Activated CD8-positive, alpha-beta memory T cell treated with anti-CD3 and anti-CD28 coated beads, Interleukin-2, amount 50 U/mL, for 4 hours (primary cell): ENCODE measurements at regions not wholly inside any gene's neighbourhood (a gene's known extent, or its start where the extent isn't known, plus 50 kb on each side); places are given as distances from the start of the nearest gene placed in this dataset.
"Not testable (repeated sequence)": the region's sequence is repeated elsewhere in the genome, so short reads cannot be mapped to it uniquely, and the experiment has no call there.

ENCODE experiments used
- DNase-seq: peaks from one replicate; pipeline ENCODE4 v3.0.0-alpha.2; 2020

DNA sequence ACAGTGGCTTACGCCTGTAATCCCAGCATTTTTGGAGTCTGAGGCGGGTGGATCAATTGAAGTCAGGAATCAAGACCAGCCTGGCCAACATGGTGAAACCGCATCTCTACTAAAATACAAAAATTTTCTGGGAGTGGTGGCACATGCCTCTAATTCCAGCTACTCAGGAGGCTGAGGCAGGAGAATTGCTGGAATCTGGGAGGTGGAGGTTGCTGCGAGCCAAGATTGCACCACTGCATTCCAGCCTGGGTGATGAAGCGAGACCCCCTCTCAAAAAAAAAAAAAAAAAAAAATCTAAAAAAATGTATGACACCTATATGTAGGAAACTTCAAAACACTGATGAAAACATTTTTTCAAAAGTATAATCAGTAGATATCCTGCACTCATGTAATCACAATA, 242.7 kb upstream of the CHORDC1 start:
- DNase-seq: no peak

DNA sequence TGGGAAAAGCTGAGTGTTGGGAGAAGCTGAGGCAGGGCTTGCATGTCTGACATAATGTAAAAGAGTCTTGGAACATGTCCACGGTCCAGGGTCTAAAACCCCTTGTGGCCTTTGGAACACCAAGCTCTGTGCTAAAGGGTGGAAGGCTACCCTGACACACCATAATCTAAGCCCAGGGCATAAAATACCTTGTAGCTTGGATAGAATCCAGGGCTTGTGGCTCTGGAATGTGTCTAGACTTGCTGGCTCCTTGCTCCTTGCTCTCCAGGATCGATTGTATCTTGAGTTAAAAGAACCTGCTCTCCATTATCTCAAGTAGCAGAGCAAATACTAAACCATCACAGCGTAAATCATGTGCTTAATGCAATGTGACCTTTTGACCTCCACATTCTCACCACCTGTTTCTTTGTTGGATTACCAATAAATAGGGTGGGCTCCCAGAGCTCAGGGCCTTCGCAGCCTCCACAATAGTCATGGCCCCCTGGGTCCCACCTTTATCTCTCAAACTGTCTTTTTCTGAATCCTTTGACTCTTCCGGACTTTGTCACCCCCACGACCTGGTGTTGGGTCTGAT, 232.6 kb upstream of the CHORDC1 start:
- not testable (repeated sequence) for DNase-seq

DNA sequence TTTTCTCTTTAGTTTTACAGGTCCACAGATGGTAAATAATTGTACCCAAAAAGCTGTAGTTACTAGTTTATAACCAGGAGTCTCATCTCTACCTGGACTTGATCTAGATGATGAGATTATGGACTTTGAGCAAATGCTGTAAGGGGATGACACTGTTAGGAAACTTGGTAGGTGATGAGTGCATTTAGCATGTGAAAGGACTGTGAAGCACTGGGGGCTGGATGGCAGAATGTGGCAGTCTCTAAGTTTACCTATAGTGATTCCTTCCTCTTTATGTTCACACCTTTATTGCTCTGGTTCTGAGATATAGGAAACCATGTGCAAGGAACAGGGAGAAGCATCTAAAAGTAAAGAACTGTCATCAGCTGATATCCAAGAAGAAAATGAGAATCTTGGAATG, 230.7 kb upstream of the CHORDC1 start:
- no peak for DNase-seq

DNA sequence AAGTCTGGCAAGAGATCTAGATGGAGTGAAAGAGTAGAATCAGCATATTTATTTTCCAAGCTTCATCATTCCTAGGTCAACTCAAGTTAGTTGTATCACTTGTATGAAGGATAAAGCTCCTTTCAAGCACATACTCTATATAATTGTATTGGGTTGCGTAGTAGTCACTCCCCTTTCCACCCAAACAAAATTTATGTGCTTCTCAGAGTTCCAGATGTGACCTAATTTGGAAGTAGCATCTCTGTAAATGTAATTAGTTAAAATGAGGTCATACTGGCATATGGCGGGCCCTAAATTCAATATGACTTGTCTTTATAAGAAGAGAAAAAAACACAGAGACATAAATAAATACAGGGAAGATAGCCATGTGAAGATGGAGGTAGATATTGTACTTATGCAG, 226.8 kb upstream of the CHORDC1 start:
- no peak for DNase-seq

DNA sequence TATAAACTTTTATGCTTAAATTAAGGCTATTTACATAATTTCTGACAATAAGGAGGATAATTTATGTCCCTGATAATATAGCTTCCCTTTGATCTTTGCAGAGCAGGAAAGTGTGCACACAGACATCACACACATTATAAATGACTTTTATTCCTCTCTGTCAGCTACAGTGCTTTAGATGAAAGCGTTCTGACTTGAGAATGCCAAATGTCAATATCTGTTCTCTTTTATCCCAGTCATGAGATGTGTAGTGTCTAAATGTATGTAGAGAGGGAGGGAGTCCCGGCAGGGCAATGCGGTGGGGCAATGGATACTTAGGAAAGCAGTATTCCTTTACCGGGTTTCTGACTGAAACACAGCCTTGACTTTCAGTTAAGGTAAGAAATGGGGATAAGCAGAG, 225.4 kb upstream of the CHORDC1 start:
- no peak for DNase-seq

DNA sequence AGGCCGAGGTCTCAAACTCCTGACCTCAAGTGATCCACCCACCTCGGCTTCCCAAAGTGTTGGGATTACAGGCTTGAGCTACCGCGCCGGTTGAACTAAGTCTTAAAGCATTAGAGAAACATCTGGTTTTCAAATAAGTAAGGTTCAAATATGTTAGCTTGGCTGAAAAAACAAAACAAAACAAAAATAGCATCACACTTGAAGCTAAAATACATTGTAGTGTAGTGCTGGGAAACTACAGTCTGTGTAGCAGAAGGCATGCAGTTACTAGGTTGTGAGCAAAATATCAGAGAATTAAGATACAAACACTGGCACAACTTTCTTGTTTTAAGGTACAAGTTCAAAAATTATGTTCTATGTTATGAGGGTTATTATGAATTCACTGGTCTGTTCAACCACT, 224.8 kb upstream of the CHORDC1 start:
- DNase-seq: no peak

DNA sequence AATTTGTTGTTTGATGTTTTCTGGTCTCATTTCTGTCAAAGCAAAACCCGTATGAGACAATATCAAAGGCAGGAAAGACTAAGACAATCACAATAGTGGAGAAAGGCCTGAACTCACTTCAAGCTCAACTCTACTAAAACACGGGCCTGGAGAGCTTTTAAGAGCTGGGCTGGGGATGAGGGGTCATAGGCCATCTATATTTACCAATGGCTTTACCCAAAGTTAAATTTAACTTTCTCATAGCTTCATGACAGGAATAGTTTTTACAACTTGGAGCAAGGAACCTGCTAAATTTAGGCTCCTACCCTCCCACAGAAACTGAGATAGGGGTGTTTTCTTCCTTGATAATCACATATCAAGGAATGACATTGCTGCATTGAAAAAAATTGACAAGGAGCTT, 223.4 kb upstream of the CHORDC1 start:
- DNase-seq: no peak

DNA sequence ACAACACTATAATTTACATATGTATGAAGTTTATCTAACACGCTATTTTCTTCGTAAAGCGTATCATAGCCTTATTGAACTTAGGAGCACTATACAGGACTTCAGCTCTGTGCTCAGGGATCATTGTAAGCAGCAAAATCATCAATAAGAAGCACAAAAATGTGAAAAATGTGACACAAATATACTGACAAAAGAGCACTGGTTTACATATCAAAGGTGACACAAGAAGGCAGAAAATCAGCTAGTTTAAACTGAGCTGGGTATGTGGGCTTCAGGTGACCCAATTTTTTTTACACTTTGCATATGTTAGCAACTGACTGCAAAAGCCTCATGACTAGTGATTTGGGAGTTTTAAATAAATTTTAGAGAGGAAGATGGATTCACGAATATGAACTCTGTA, 215.2 kb upstream of the CHORDC1 start:
- DNase-seq: no peak

DNA sequence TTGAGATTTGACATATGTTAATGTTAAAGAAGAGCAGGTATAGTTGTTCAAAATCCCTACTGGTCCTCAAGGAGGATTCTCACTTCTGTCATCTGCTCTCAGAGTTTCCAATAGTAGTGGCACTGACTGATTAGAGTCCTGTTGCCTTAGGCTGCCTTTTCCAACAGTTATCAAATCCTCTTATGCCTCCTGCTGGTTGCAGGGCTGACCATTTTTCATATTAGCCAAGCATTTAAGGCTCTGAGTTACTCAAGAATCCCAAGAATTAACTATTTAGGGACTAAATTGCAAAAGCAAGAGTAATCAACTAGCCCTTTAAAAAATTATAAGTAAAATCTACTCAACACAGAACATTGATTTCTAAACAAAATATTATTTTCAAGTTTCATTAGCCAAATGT, 212.0 kb upstream of the CHORDC1 start:
- DNase-seq: no peak

DNA sequence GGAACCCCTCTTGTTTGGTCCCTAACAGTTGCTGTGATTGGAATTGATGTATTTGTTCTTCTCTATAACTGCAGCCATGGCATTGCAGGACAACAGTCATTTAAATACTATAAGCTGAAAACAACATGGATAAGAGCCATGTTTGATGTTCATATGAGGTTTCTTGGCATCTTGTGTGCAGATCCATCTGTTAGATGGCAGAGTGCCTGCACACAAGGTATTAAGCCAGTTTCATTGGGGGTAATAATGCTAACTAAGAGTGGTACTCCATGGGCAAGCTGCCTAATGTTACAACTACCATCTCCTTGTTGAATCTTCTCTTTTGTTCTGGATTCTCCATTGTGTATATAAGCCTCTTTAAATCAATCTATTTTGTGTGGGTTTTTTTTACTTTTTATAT, 206.0 kb upstream of the CHORDC1 start:
- DNase-seq: no peak

DNA sequence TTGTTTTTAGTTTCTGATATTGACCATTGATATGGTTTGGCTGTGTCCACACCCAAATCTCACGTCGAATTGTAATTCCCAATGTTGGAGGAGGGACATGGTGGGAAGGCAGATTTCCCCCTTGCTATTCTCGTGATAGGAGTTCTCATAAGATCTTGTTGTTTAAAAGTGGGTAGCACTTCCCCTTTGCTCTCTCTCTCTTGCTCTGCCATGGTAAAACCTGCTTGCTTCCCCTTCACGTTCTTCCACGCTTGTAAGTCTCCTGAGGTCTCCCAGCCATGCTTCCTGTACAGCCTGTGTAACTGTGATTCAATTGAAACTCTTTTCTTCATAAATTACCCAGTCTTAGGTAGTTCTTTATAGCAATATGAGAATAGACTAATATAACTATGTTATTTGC, 203.6 kb upstream of the CHORDC1 start:
- DNase-seq: no peak

DNA sequence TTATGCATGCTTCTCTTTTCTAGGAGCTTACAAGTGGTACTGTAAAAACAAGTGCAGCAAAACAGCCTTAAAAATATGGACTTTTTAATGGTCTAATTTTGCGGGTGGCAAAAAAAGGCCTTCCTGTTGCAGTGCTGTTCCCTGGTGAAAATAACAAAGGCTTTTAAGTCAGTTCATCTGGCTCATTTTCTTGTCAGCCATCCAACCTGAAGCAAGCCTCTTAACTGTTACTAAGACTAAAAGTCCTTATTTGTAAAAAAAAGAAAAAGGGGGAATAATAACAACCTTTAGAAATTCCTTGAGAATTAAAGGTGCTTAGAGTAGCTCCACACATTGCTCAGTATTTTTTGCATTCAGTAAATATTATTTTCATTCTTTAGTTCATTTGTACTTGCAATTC, 200.5 kb upstream of the CHORDC1 start:
- DNase-seq: no peak

DNA sequence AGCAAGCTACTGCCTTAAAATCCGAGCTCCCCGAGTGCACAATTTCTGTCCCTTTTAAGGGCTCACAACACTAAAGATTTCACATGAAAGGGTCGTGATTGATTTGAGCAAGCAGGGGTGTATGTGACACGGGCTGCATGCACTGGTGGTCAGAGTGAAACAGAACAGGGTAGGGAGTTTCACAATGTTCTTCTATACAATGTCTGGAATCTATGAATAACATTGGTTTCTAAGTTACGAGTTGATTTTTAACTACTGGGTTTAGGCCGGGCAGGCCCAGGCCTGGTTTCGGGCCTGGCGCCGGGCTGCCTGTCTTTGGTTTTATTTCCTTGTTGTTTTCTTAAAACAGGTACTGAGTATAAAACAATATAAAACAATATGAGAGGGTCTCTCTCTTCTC, 199.9 kb upstream of the CHORDC1 start:
- not testable (repeated sequence) for DNase-seq

DNA sequence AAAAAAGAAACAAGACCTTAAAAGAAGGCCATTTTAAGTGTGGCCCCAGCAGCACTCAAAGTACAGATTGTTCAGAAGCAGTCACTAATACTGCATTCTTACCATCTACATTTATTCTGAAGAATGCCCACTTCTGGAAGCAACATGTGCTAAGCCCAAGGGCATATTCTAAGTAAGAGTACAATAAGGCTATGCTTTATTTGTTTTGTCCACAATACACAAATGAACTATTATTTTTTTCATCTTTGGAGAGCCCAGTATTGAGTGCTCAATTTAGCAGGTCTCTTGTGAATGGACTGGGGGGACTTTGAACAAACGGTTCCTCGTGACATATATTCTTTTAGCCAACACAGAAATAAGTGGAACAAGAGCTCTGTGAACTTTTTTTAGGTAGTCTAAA, 191.4 kb upstream of the CHORDC1 start:
- no peak for DNase-seq

DNA sequence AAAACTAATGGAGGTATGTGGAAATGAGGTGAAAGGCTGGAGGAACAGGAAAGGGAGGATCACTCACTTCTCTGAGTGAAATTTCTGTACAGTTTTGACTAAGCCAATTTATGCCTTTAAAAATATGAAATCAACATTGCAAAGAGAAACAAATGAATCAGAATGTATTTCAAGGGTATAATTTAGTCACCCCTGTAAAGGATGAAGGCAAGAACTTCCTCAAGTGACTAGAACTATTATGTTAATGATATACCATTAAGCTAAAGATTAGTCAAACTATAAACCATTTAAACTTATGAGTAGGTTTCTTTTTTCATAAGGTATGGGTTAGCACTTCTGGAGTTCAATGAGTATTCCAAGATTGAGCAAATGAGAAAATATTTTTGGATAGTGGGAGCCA, 184.5 kb upstream of the CHORDC1 start:
- no peak for DNase-seq

DNA sequence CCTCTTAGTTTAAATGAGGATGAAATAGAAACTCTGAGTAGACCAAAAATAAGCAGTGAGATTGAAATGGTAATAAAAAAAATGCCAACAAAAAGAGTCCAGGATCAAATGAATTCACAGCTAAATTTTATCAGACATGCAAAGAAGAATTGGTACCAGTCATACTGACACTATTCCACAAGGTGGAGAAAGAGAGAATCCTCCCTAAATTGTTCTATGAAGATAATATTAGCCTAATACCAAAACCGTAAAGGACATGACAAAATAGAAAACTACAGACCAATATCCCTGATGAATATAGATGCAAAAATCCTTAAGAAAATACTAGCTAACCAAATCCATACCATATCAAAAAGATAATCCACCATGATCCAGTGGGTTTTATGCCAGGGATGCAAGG, 169.8 kb upstream of the CHORDC1 start:
- DNase-seq: no peak

DNA sequence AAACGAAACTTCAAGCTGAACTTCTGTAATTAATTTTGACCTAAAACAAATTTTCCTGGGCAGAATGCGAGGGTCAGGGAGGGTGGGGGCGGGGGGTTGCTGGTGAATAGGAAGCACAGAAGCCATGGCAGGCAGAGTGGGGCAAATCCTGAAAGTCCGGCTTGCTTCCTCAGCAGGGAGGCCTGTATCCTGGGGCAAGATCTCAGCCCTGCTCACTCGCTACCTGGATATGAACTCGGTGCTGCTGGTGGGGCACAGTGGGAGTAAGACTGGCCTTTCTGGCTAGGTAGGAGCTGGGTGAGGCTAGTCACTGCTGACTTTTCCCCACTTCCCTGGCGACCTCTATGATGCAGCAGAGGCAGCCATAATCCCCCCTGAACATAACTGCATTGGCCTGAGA, 168.9 kb upstream of the CHORDC1 start:
- DNase-seq: no peak

DNA sequence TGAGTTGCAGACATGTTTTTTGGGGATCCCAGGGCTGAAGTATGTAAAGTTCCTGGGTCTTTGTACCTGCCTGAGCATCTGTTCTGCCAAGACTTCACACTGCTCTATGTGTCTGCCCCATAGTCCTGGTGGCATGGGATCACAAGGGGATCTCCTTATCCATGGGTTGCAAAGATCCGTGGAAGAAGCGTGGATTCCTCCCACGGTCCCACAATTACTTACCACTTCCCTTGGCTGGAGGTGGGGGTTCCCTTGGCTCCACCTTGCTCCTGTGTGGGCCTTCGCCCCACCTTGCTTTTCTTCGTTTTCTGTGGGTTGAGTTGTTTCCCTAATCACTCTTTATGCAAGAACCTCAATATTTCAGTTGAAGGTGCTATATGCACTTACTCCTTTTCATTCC, 157.4 kb upstream of the CHORDC1 start:
- DNase-seq: no peak

DNA sequence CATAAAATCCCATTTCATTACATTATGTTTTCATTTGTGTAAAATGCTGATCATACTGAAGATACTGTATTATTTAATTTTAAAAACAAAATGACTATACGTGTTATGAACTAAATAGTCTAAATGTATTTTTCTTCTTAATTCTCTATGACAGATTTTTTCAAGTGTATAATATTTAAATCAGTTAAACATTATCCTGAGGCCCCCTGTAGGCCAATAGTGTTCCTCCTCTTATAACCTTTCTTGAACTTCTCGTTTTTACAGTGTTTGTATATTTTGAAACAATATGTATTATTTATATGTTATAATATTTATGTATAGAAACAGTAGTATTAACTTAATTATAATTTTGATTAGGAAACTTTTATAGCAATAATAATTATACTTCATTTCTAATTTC, 151.1 kb upstream of the CHORDC1 start:
- no peak for DNase-seq

DNA sequence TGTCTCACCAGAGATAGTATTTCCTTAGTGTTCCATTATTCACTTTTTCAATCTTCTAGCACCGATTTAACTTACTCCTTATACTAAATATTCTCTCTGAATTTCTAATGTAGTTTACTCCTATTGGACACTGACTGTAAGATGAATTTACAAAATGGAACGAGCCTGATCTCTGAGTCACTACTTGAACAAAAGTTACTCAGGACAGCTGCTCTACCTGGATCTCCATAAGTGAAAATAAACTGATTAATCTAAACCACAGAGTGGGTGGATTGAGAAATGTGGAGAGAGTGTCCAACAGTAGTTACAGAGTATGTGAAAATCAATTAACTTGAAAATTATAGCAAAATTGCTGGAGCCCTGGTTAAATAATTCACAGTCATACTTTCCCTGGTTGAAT, 141.7 kb upstream of the CHORDC1 start:
- DNase-seq: no peak

DNA sequence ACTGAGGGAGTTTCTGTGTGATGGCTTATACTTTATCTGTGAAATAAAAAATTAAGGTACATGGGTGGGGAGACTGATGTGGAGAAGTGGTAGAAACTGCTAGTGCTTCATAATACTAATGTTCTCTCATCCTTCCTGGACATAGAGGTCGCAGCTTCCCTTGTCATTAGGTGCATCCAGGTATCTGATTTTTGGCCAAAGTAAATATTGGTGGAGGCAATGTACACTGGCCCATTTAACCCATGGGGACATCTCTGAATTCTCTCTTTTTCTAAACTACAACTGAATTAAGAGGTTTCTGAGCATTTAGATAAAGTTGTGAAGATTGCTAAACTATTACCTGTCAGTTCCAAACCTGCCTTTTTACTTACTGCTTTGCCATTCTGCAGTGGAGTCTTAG, 140.9 kb upstream of the CHORDC1 start:
- DNase-seq: no peak

DNA sequence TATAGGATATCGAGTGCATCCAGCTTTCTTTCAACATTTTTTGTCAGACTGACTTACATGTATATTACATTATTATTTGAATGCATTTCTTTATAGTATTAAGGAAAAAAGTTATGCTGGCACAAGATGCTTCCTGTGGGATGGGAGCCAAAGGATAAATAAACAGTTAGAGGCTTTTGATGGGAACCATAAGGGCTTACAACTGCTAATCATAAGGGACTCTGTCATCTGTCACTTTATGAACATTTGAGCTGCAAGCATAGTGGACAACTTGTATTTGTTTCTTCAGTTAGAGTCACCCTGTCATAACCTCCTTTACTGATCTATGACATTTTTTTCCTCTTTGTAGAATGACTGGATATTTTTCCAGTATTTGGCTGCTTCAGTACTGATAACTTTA, 132.4 kb upstream of the CHORDC1 start:
- no peak for DNase-seq

DNA sequence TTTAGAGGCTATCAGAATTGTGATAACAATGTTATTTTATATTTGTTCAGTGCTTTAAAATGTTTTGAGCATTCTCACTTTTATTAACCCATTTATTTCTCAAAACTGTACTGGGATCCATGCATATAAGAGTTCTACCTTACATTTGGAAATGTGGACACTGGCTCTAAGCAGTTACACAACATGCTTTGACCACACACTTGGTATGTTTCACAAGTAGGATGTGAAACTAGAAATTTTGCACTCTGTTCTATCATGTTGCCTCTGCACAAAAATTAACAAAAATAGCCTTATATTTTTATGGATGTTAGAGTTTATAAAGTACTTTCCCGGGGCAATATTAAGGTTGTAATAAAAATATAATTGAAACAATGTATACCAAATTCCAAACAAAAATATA, 126.9 kb upstream of the CHORDC1 start:
- no peak for DNase-seq

DNA sequence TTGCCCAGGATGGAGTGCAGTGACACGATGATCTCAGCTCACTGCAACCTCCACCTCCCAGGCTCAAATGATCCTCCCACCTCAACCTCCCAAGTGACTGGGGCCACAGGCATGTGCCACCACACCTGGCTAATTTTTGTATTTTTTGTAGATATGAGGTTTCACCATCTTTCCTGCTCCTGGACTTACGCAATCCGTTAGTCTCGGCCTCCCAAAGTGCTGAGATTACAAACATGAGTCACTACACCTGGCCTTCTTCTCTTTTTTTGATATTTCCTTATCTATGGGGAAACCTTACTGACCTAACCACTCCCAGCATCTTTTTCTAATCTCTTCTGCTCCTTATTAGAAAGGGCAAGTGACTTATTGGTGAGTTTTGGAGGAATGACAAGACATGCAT, 121.7 kb upstream of the CHORDC1 start:
- DNase-seq: no peak

DNA sequence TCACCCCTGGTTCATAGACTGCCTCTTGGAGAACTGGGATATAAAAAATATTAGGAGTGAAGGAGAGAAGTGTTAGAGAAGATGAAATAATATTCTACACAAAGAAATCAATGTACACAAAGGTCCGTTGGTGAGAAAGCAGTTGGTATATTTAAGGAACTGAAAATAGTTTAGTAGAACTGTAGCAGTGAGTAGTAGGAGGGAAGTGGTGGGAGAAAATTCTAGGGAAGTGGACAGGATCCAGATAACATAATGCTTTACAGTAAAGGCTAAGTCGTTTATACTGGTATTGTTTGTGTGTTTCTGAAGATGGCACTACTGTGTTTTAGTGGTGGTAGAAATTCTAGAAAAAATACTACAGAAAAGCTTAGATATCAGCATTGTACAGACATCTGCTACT, 120.8 kb upstream of the CHORDC1 start:
- DNase-seq: no peak

DNA sequence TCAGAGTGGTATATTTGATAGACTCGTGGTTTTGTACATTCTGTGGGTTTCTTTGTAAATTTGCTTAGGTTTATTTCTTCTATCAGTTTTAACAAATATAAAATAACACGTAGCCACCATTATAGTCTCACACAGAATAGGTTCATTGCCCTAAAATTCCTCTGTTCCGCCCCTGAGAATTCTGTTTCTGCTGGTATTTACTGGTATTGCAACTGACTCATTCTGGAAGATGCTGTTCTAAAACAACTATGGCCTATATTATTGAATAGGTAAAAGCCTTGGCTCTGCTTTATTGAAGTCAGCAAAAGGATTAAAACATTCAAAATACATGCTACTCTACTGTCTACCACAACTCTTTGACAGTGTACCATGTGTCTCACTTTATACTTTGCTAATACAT, 119.1 kb upstream of the CHORDC1 start:
- no peak for DNase-seq
